ENCODE measurements at regions not wholly inside any gene's neighbourhood (a gene's known extent, or its start where the extent isn't known, plus 50 kb on each side); places are given as distances from the start of the nearest gene placed in this dataset.

GRCh38 chr14:21924479-21924878, 250.9 kb upstream of the OR4E1 start:
- no peak overlapping the region for H3K27ac ChIP-seq
- no peak for TF ChIP-seq ZFX (IDR thresholded peaks at IDR 0.05)
- no peak for TF ChIP-seq CTCF (conservative IDR thresholded peaks at IDR 0.05)

DNA sequence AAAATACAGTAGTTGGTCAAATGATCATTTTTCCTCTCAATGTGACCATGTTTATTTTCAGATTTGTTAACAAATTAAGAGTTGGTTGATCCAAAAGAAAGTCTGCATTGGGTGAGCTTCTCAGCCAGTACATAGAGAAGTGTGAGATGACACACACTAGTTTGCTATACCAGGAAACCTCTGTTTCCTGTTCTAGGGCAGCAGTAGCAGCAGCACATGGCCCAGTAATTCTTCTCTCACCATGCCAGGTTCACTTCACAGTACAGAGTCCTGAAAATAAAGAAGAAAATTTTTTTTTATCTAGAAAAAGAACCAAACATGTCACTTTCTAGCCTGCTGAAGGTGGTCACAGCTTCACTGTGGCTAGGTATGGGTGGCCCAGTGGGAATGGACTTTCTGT, 250.2 kb upstream of the OR4E1 start:
- TF ChIP-seq ZFX (IDR thresholded peaks at IDR 0.05) (no peak), CTCF (conservative IDR thresholded peaks at IDR 0.05) (no peak)
- H3K27ac ChIP-seq = no peak overlapping the region

DNA sequence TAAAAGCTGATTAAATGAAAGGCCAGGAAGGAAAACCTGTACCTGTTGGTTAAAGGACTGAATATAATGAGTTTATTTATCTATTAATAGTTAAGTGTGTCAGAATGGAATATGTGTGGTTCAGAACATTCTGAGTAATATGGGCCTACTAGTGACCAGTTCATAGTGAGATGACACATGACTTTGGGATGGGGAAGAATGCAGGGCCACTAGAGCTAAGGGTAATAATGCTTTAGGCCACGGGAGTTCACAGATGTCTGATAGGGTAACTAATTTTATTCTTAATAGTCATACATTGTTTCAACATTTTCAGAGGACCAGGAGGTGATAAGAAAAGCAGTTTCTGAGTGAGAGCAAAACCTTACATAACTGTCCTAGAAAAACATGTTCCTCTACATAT, 247.8 kb upstream of the OR4E1 start:
- TF ChIP-seq ZFX (IDR thresholded peaks at IDR 0.05) (no peak), CTCF (conservative IDR thresholded peaks at IDR 0.05) (no peak)
- H3K27ac ChIP-seq = no peak overlapping the region

GRCh38 chr14:21917699-21918436, 244.2 kb upstream of the OR4E1 start:
- TF ChIP-seq ZFX (IDR thresholded peaks at IDR 0.05) (no peak), CTCF (conservative IDR thresholded peaks at IDR 0.05) (peak; percentile 65)
- no peak overlapping the region for H3K27ac ChIP-seq

DNA sequence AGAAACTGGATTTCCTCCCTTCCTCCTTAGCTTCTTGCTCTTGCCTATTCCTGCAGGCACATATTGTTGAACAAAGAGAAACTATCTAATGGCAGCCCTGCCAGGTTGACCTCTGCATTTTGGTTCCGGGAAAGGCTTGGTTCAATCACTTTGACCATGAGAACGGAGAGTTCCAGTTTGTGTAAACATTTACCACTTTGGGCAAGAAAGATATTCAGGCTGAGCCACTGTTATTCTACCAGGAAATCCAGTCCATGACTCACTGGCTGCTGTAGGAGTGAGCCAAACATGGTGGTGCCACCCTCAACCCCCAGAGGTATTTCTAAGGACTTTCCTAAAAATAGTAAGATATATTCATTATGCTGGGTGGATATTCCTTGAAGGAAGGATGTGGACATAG, 242.2 kb upstream of the OR4E1 start:
- no peak overlapping the region for H3K27ac ChIP-seq
- no peak for TF ChIP-seq ZFX (IDR thresholded peaks at IDR 0.05)
- TF ChIP-seq CTCF (conservative IDR thresholded peaks at IDR 0.05) = no peak

GRCh38 chr14:21913759-21914158, 240.1 kb upstream of the OR4E1 start:
- H3K27ac ChIP-seq = no peak overlapping the region

GRCh38 chr14:21912367-21912766, 238.7 kb upstream of the OR4E1 start:
- no peak for TF ChIP-seq ZFX (IDR thresholded peaks at IDR 0.05)
- TF ChIP-seq CTCF (conservative IDR thresholded peaks at IDR 0.05) = no peak
- no peak overlapping the region for H3K27ac ChIP-seq

More at GRCh38 chr14:21913759-21914158, 240.1 kb upstream of the OR4E1 start:
- TF ChIP-seq ZFX (IDR thresholded peaks at IDR 0.05) = no peak
- peak; percentile 77 for TF ChIP-seq CTCF (conservative IDR thresholded peaks at IDR 0.05)

Data from C4-2B (cell line).